IMR-90 (cell line): ENCODE measurements at regions not wholly inside any gene's neighbourhood (a gene's known extent, or its start where the extent isn't known, plus 50 kb on each side); places are given as distances from the start of the nearest gene placed in this dataset.

Experiments
- ATAC-seq: fragments of 200-7000 bp; cut with Tn5 transposase; 2 replicates; pipeline ENCODE4 v1.9.1; 2020; ENCODE audit warnings: low read depth, mild to moderate bottlenecking, moderate library complexity
- BruUV-seq: library from RNA; stranded (reverse); fragments of 400-500 nt; replicated peaks from 2 replicates; lab custom pipeline; 2021; lab: Mats Ljungman, UMichigan
- CTCF ChIA-PET: fragments of 300-600 bp; formaldehyde crosslinking; extraction: SDS; loops from one replicate; lab custom pipeline; 2021; ENCODE audit warnings: antibody characterized with exemption; lab: Yijun Ruan, JAX
- POLR2A ChIA-PET: fragments of 300-600 bp; sonication (Branson Sonifier 250); formaldehyde crosslinking; loops from one replicate; lab custom pipeline; 2022; ENCODE audit warnings: antibody characterized with exemption; ENCODE audit not compliant: unreplicated experiment; lab: Charles Lee
- DNase-seq: peaks from one replicate; pipeline ENCODE4 v3.0.0; 2013
- H2AFZ ChIP-seq: replicated peaks from 2 replicates; pipeline ENCODE3; 2013; ENCODE audit warnings: low read length, mild to moderate bottlenecking; ENCODE audit not compliant: poor library complexity
- H2AK5ac ChIP-seq: 2 replicates; pipeline ENCODE4 v1.6.1; 2013; ENCODE audit warnings: low read depth, low read length, inconsistent platforms
- H2AK9ac ChIP-seq: replicated peaks from 2 replicates; pipeline ENCODE3; 2013; ENCODE audit warnings: mild to moderate bottlenecking, low read depth, low read length, moderate library complexity; ENCODE audit not compliant: poor library complexity
- H2BK120ac ChIP-seq: 2 replicates; pipeline ENCODE4 v1.6.1; 2013; ENCODE audit warnings: low read depth, low read length, inconsistent platforms
- H2BK15ac ChIP-seq: 3 replicates; pipeline ENCODE4 v1.6.1; 2013; ENCODE audit warnings: low read depth, low read length, inconsistent platforms
- H2BK20ac ChIP-seq: 2 replicates; pipeline ENCODE4 v1.6.1; 2013; ENCODE audit warnings: low read depth, mild to moderate bottlenecking, inconsistent platforms, low read length, moderate library complexity
- H2BK5ac ChIP-seq: 2 replicates; pipeline ENCODE4 v1.6.1; 2013; ENCODE audit warnings: mild to moderate bottlenecking, low read depth, low read length, inconsistent platforms; ENCODE audit not compliant: poor library complexity, severe bottlenecking
- H3K14ac ChIP-seq: replicated peaks from 2 replicates; pipeline ENCODE4 v1.6.1; 2013; ENCODE audit warnings: low read depth, low read length, inconsistent platforms
- H3K18ac ChIP-seq: 2 replicates; pipeline ENCODE4 v1.6.1; 2013; ENCODE audit warnings: low read depth, low read length, control low read depth
- H3K23ac ChIP-seq: 2 replicates; pipeline ENCODE4 v1.6.1; 2013; ENCODE audit warnings: low read depth, low read length, inconsistent platforms
- H3K27ac ChIP-seq: 2 replicates; pipeline ENCODE4 v1.5.1; 2013; ENCODE audit warnings: mild to moderate bottlenecking, control low read depth, low read length; ENCODE audit not compliant: insufficient read depth
- H3K27me3 ChIP-seq: 2 replicates; pipeline ENCODE4 v1.6.1; 2013; ENCODE audit warnings: low read length; ENCODE audit not compliant: control insufficient read depth, insufficient read depth
- H3K36me3 ChIP-seq: 2 replicates; pipeline ENCODE4 v1.6.1; 2013; ENCODE audit warnings: low read length, mixed read lengths; ENCODE audit not compliant: control insufficient read depth, insufficient read depth
- H3K4ac ChIP-seq: 2 replicates; pipeline ENCODE4 v1.6.1; 2013; ENCODE audit warnings: low read depth, low read length, inconsistent platforms
- H3K4me1 ChIP-seq: 2 replicates; pipeline ENCODE4 v1.6.1; 2013; ENCODE audit warnings: low read length, mixed read lengths; ENCODE audit not compliant: control insufficient read depth, insufficient read depth
- H3K4me2 ChIP-seq: 2 replicates; pipeline ENCODE4 v1.6.1; 2013; ENCODE audit warnings: low read depth, mild to moderate bottlenecking, control low read depth, low read length, moderate library complexity
- H3K4me3 ChIP-seq: 2 replicates; pipeline ENCODE4 v1.5.1; 2013; ENCODE audit warnings: low read depth, mild to moderate bottlenecking, control low read depth, low read length, moderate library complexity; ENCODE audit not compliant: insufficient read depth
- H3K56ac ChIP-seq: 2 replicates; pipeline ENCODE4 v1.6.1; 2013; ENCODE audit warnings: low read length, inconsistent platforms; ENCODE audit not compliant: insufficient read depth; ENCODE audit errors: extremely low read depth
- H3K79me1 ChIP-seq, 2 experiments: 2 replicates each; pipeline ENCODE4 v1.6.1; 2013; ENCODE audit warnings: low read length in 2 of 2, inconsistent platforms in 1 of 2, low read depth in 1 of 2
- H3K9ac ChIP-seq: 2 replicates; pipeline ENCODE4 v1.6.1; 2013; ENCODE audit warnings: low read depth, low read length, control low read depth
- H3K9me1 ChIP-seq: 2 replicates; pipeline ENCODE4 v1.6.1; 2013; ENCODE audit warnings: low read length, inconsistent platforms; ENCODE audit not compliant: insufficient read depth
- H3K9me3 ChIP-seq: 2 replicates; pipeline ENCODE4 v1.6.1; 2013; ENCODE audit warnings: low read length; ENCODE audit not compliant: control insufficient read depth, insufficient read depth
- H4K20me1 ChIP-seq: 2 replicates; pipeline ENCODE4 v1.6.1; 2013; ENCODE audit warnings: low read length, inconsistent platforms; ENCODE audit not compliant: insufficient read depth
- H4K5ac ChIP-seq: 2 replicates; pipeline ENCODE4 v1.6.1; 2013; ENCODE audit warnings: mild to moderate bottlenecking, low read depth, low read length, control low read depth
- H4K8ac ChIP-seq, 2 experiments: 2 replicates each; pipeline ENCODE4 v1.6.1; 2013; ENCODE audit warnings: low read depth in 2 of 2, low read length in 2 of 2, control low read depth in 1 of 2, inconsistent platforms in 1 of 2
- H4K91ac ChIP-seq: 2 replicates; pipeline ENCODE4 v1.6.1; 2013; ENCODE audit warnings: low read depth, low read length, inconsistent platforms; ENCODE audit not compliant: insufficient read depth
- CEBPB ChIP-seq: IDR thresholded peaks from 2 replicates; pipeline ENCODE4 v1.6.1; 2012; ENCODE audit warnings: low read depth, low read length, improper control_type of control experiment
- POLR2A ChIP-seq: IDR thresholded peaks from 2 replicates; pipeline ENCODE4 v1.6.1; 2012; ENCODE audit warnings: mild to moderate bottlenecking, low read depth, low read length
- RAD21 ChIP-seq: IDR thresholded peaks from 2 replicates; pipeline ENCODE4 v1.6.1; 2012; ENCODE audit warnings: low read length, improper control_type of control experiment
- RCOR1 ChIP-seq: IDR thresholded peaks from 2 replicates; pipeline ENCODE4 v1.6.1; 2012; ENCODE audit warnings: mild to moderate bottlenecking, low read length, improper control_type of control experiment; ENCODE audit not compliant: insufficient replicate concordance
- RFX5 ChIP-seq: IDR thresholded peaks from 2 replicates; pipeline ENCODE4 v1.8.0; 2012; ENCODE audit warnings: low read depth, mild to moderate bottlenecking, low read length, moderate library complexity
- SMC3 ChIP-seq: fragments of 150-350 bp; IDR thresholded peaks from 2 replicates; pipeline ENCODE4 v1.6.1; 2016; ENCODE audit warnings: low read depth, mild to moderate bottlenecking, antibody characterized with exemption, low read length, moderate library complexity
- WGBS, 2 experiments: methylation state at CpG; one replicate each; pipeline versions ENCODE4 v1.1.5 to v1.1.7; 2013; ENCODE audit warnings: missing lambda C conversion rate in 2 of 2; ENCODE audit not compliant: insufficient read length in 1 of 2; ENCODE audit errors: extremely low coverage in 2 of 2; 5-methylcytosine and 5-hydroxymethylcytosine counted together
- dilution Hi-C: fragments of 300-500 bp; cut with HindIII; formaldehyde crosslinking; loops from one replicate; pipeline ENCODE4 v1.14.3; 2018; ENCODE audit warnings: low sequenced_read_pairs; ENCODE audit not compliant: unreplicated experiment
- in situ Hi-C: fragments of 300-500 bp; cut with MboI; formaldehyde crosslinking; loops from 3 replicates; pipeline ENCODE4 v1.14.3; 2019; ENCODE audit warnings: low sequenced_read_pairs, inconsistent platforms, mixed read lengths
- intact Hi-C: fragments of 100-400 bp; cut with micrococcal nuclease; formaldehyde crosslinking; loops from 2 replicates; pipeline ENCODE4 v1.10.0; 2022

DNA sequence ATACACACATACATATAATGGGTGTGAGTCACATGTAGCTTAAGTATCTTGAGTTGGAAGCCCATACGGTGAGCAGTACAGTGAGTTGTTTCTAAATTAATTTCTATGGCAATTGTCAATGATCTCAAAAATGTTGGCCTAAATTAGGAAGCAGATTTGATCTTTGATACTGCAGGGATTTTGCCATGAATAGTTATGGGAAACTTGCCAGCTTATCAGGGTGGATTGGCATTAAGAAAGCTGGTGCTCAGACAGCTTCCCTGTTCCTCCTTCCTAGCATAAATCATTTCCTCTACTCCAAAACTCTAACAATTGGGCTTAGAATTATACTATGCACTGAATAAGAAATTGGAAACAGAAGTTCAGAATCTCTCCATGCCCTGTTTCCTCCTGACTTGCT, 150.9 kb upstream of the FRMD6 start:
- in situ Hi-C loops, result no loop called here
- H3K4ac ChIP-seq, result no peak overlapping the region
- H3K9ac ChIP-seq, result no peak overlapping the region
- dilution Hi-C loops, result no loop called here
- H3K36me3 ChIP-seq, result no peaks in the 10 kb centered on the region
- H4K8ac ChIP-seq, result no peak overlapping the region
- no peak overlapping the region for H2BK120ac ChIP-seq
- H3K4me3 ChIP-seq, result no peak overlapping the region
- no peak for TF ChIP-seq RFX5
- no peak for TF ChIP-seq SMC3
- TF ChIP-seq RCOR1, result no peak
- TF ChIP-seq POLR2A, result no peak
- TF ChIP-seq RAD21, result no peak
- no peak for TF ChIP-seq CEBPB
- no peak overlapping the region for H4K5ac ChIP-seq
- H4K20me1 ChIP-seq, result no peaks in the 10 kb centered on the region
- no peaks in the 10 kb centered on the region for H3K79me1 ChIP-seq
- H2AK5ac ChIP-seq, result no peak overlapping the region
- ATAC-seq (no peak), DNase-seq (no peak)
- no peak overlapping the region for H3K56ac ChIP-seq
- no peaks in the 10 kb centered on the region for H3K27me3 ChIP-seq
- no peak overlapping the region for H4K91ac ChIP-seq
- no peak overlapping the region for H3K14ac ChIP-seq
- no peak overlapping the region for H3K18ac ChIP-seq
- H3K4me1 ChIP-seq, result peaks cover 5% of the 10 kb centered on the region
- peaks cover 2% of the 10 kb centered on the region; the same call in 1 of the 2 replicates for H3K9me3 ChIP-seq
- no peak overlapping the region for H2BK5ac ChIP-seq
- no TSS peak for BruUV-seq
- intact Hi-C loops, result no loop called here
- no peak overlapping the region for H2AK9ac ChIP-seq
- H2AFZ ChIP-seq, result no peak overlapping the region
- no peak overlapping the region for H3K23ac ChIP-seq
- H3K27ac ChIP-seq, result no peak overlapping the region
- no peak overlapping the region for H3K4me2 ChIP-seq
- ChIA-PET CTCF (no interaction called here), POLR2A (interaction anchor here (0.5 kb wide), 1 partner anchor 149 kb away, joined by 3 read pairs; no protein-coding TSS in a partner anchor)
- H2BK20ac ChIP-seq, result no peak overlapping the region
- no peaks in the 10 kb centered on the region for H3K9me1 ChIP-seq
- no peak overlapping the region for H2BK15ac ChIP-seq
- WGBS, 2 experiments, result no CpG with 5 or more reads among the region's 1 CpG
